ENCODE measurements at regions not wholly inside any gene's neighbourhood (a gene's known extent, or its start where the extent isn't known, plus 50 kb on each side); places are given as distances from the start of the nearest gene placed in this dataset.
A peak's percentile ranks its signal among the peaks of the same experiment; 100 is the strongest.
"Not testable (repeated sequence)": the region's sequence is repeated elsewhere in the genome, so short reads cannot be mapped to it uniquely, and the experiment has no call there.

DNA sequence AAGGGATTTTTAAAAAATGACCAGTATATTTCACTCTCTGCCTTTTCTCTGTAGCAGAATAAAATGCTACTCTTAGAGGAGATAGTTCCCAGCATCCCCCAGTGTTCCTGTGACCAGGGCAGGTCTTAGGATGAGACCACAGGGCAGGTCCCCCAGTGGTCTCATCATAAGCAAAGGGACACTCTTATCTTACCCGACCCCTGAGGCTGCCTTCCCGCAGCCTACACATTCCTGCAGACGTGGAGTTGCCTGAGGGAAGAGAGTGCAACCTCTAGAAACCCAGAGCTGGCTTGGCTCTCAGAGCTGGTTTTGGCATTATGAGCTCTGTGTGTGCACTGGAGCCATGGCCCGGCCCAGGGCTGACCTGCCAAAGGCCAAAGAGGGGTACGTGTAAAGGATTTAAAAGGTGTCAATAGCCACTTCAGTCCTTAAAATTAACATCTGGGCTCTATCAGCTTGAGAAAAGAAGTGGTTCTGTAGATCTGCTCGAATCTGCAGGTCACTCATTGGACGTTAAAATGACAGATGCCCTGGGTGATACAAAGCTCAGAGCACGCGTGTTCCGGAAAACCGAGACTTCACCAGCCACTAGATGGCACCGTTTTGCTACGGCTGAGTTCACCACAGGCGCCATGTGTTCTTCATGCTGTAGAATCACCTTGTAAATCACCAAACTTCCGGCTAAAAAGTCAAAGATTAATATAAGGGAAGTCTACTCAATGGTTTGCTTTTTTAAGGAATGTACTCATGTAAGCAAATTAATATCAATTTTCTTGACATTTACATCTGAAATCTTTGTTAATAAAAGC, 60.4 kb upstream of the GPR31 start:
- CTCF ChIA-PET (ENCODE audit: partially characterized antibody), result interaction anchor here (0.7 to 4.3 kb wide), 10 partner anchors 12 to 134 kb away, joined by 3 to 27 read pairs (median 6); partner anchors contain the start of gene UNC93A
- H2AFZ ChIP-seq (ENCODE audit: low read length); H3K4me2 ChIP-seq (ENCODE audit: insufficient read depth in 1 of 2, low read depth in 2 of 2, low read length in 2 of 2); H3K56ac ChIP-seq (replicated peaks; ENCODE audit: insufficient read length, low read depth, low read length); H3K79me2 ChIP-seq (ENCODE audit: control insufficient read depth in 1 of 2, insufficient read depth in 2 of 2, low read length in 2 of 2); H4K91ac ChIP-seq (replicated peaks; ENCODE audit: insufficient read length, low read length); H3K79me1 ChIP-seq (ENCODE audit: low read depth, low read length); H4K8ac ChIP-seq (ENCODE audit: extremely low read depth, insufficient read depth, low read length); H2AK5ac ChIP-seq (ENCODE audit: low read depth, low read length); H2BK120ac ChIP-seq (replicated peaks; ENCODE audit: low read depth, low read length); H3K23me2 ChIP-seq (ENCODE audit: low read depth, low read length); H4K5ac ChIP-seq (ENCODE audit: insufficient read length, low read depth, low read length); H3K4me3 ChIP-seq (ENCODE audit: extremely low read depth in 1 of 4, insufficient read depth in 2 of 4, low read depth in 3 of 4, low read length in 4 of 4); H3K18ac ChIP-seq (ENCODE audit: extremely low read depth, low read length); H2BK5ac ChIP-seq (ENCODE audit: low read depth, low read length); H4K20me1 ChIP-seq (replicated peaks in 1 of 2; ENCODE audit: control insufficient read depth in 1 of 2, insufficient read depth in 2 of 2, low read length in 2 of 2); H2BK12ac ChIP-seq (ENCODE audit: low read depth, low read length); H3K4ac ChIP-seq (replicated peaks; ENCODE audit: insufficient read length, low read depth, low read length); H3K9ac ChIP-seq (replicated peaks in 1 of 4; ENCODE audit: extremely low read depth in 1 of 4, low read depth in 3 of 4, low read length in 3 of 4); H3K9me3 ChIP-seq (ENCODE audit: insufficient read depth in 2 of 2, low read depth in 1 of 2, low read length in 1 of 2); H3K36me3 ChIP-seq (ENCODE audit: control insufficient read depth in 2 of 4, insufficient read depth in 4 of 4, low read length in 3 of 4); H2BK15ac ChIP-seq (ENCODE audit: low read length); H3K27ac ChIP-seq (ENCODE audit: low read depth, low read length); H3K23ac ChIP-seq (ENCODE audit: insufficient read length); H3K14ac ChIP-seq (ENCODE audit: insufficient read length); H3K4me1 ChIP-seq (replicated peaks in 1 of 4; ENCODE audit: control insufficient read depth in 3 of 4, insufficient read depth in 4 of 4, low read length in 3 of 4); POLR2A ChIA-PET (ENCODE audit: partially characterized antibody); H3K27me3 ChIP-seq (replicated peaks in 1 of 4; ENCODE audit: control insufficient read depth in 3 of 4, extremely low read depth in 1 of 4, insufficient read depth in 3 of 4, low read length in 3 of 4); DNase-seq (ENCODE audit: low read depth in 1 of 2, low spot score in 2 of 2): not testable (repeated sequence)
- H2BK20ac ChIP-seq (ENCODE audit: low read length), result peak overlapping the region; percentile 61; the same call in 1 of the 2 replicates
- TF ChIP-seq, protein P1, sequence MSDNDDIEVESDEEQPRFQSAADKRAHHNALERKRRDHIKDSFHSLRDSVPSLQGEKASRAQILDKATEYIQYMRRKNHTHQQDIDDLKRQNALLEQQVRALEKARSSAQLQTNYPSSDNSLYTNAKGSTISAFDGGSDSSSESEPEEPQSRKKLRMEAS (IDR thresholded peaks at IDR 0.05), result peak; percentile 32; the same call in 1 of the 2 replicates
- TF ChIP-seq RAD21 (IDR thresholded peaks at IDR 0.05 in 1 of 2, conservative IDR thresholded peaks at IDR 0.05 in 1 of 2; ENCODE audit: low read depth in 2 of 2, low read length in 2 of 2), result peak; percentile 39 to 41
- 34% methylated on average over 5 of the region's 15 CpGs; no CpG with 5 or more reads in 1 of the 2 experiments for WGBS, 2 experiments (ENCODE audit: extremely low coverage in 1 of 2, insufficient coverage in 1 of 2, insufficient read length in 1 of 2, insufficient replicate concordance in 2 of 2, low coverage in 1 of 2, low lambda C conversion rate in 2 of 2, missing lambda C conversion rate in 1 of 2)
- peak; percentile 95 for FAIRE-seq

Measured in H1 (cell line).